ENCODE measurements at regions not wholly inside any gene's neighbourhood (a gene's known extent, or its start where the extent isn't known, plus 50 kb on each side); places are given as distances from the start of the nearest gene placed in this dataset.

DNA sequence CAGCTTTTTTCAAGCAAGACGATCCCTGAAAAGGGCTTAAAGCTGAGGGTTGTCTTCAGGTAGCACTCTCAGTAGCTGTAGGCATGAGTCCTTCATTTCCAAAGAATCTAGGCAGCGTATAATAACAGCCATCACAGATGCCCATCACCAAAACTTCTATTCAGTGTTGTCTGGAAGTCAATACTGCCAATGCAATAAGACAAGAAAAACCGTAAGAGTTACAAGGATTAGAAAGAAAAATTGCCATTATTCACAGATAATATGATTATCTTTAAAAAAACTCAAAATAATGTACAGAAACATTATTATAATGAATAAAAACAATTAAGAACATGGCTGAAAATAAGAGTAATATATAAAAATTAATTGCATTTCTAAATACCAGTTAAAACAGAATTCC lies 208.2 kb upstream of the ADRA1B start:
- TF ChIP-seq POLR2AphosphoS5 (IDR thresholded peaks at IDR 0.05; ENCODE audit: low read depth, low read length) (no peak), TAF1 (IDR thresholded peaks at IDR 0.05; ENCODE audit: borderline replicate concordance, insufficient read depth, low read length) (no peak), FOXP2 (optimal IDR thresholded peaks at IDR 0.05; ENCODE audit: borderline replicate concordance, extremely low read depth, extremely low read length, insufficient read depth) (no peak), SIN3A (IDR thresholded peaks at IDR 0.05; ENCODE audit: borderline replicate concordance, insufficient read depth, low read length) (no peak)
- TF ChIP-seq, protein P1, sequence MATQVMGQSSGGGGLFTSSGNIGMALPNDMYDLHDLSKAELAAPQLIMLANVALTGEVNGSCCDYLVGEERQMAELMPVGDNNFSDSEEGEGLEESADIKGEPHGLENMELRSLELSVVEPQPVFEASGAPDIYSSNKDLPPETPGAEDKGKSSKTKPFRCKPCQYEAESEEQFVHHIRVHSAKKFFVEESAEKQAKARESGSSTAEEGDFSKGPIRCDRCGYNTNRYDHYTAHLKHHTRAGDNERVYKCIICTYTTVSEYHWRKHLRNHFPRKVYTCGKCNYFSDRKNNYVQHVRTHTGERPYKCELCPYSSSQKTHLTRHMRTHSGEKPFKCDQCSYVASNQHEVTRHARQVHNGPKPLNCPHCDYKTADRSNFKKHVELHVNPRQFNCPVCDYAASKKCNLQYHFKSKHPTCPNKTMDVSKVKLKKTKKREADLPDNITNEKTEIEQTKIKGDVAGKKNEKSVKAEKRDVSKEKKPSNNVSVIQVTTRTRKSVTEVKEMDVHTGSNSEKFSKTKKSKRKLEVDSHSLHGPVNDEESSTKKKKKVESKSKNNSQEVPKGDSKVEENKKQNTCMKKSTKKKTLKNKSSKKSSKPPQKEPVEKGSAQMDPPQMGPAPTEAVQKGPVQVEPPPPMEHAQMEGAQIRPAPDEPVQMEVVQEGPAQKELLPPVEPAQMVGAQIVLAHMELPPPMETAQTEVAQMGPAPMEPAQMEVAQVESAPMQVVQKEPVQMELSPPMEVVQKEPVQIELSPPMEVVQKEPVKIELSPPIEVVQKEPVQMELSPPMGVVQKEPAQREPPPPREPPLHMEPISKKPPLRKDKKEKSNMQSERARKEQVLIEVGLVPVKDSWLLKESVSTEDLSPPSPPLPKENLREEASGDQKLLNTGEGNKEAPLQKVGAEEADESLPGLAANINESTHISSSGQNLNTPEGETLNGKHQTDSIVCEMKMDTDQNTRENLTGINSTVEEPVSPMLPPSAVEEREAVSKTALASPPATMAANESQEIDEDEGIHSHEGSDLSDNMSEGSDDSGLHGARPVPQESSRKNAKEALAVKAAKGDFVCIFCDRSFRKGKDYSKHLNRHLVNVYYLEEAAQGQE (IDR thresholded peaks at IDR 0.05; ENCODE audit: insufficient read depth in 1 of 2, low read depth in 2 of 2, low read length in 2 of 2) = no peak

DNA sequence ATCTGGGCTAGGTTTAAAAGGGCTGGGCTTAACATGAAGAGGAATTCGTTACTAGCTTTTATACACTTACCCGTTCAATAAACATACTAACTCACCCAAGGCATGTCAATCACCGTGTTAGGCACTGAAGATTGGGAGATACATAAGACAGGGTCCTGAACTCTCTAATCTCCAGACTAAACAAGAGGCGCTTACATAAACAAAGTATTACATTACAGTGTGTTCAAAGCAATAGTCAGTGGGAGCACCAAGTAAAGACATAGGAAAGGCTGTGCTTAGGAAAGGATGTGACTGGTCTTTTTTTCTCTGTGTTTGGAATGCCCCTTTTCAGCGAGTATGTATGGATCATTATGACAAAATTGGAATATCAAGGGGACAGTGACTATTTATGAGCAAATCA lies 203.6 kb upstream of the ADRA1B start:
- TF ChIP-seq POLR2AphosphoS5 (IDR thresholded peaks at IDR 0.05; ENCODE audit: low read depth, low read length) = no peak
- no peak for TF ChIP-seq FOXP2 (optimal IDR thresholded peaks at IDR 0.05; ENCODE audit: borderline replicate concordance, extremely low read depth, extremely low read length, insufficient read depth)
- TF ChIP-seq TAF1 (IDR thresholded peaks at IDR 0.05; ENCODE audit: borderline replicate concordance, insufficient read depth, low read length) = no peak
- TF ChIP-seq, protein P1 (IDR thresholded peaks at IDR 0.05; ENCODE audit: insufficient read depth in 1 of 2, low read depth in 2 of 2, low read length in 2 of 2) = no peak

DNA sequence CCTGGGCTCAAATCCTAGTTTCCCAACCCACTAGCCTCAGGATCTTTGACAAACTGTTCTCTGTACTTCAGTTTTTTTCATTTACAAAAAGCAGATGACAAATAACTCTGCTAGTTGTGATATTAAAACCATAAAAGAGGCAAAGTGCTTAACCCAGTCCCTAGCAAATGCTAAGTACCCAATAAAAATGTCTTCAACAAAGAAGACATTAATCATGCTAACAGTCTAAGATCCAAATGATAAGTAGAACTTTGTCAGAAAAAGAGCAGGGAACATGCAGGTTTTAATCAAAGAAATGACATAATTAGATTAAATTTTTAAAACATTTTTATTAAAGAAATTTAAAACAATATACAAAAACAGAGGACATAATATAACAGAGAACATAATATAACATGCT lies 203.0 kb upstream of the ADRA1B start:
- TF ChIP-seq SIN3A (IDR thresholded peaks at IDR 0.05; ENCODE audit: borderline replicate concordance, insufficient read depth, low read length) (no peak), POLR2AphosphoS5 (IDR thresholded peaks at IDR 0.05; ENCODE audit: low read depth, low read length) (no peak), TAF1 (IDR thresholded peaks at IDR 0.05; ENCODE audit: borderline replicate concordance, insufficient read depth, low read length) (no peak), FOXP2 (optimal IDR thresholded peaks at IDR 0.05; ENCODE audit: borderline replicate concordance, extremely low read depth, extremely low read length, insufficient read depth) (no peak)
- TF ChIP-seq, protein P1 (IDR thresholded peaks at IDR 0.05; ENCODE audit: insufficient read depth in 1 of 2, low read depth in 2 of 2, low read length in 2 of 2) = no peak

DNA sequence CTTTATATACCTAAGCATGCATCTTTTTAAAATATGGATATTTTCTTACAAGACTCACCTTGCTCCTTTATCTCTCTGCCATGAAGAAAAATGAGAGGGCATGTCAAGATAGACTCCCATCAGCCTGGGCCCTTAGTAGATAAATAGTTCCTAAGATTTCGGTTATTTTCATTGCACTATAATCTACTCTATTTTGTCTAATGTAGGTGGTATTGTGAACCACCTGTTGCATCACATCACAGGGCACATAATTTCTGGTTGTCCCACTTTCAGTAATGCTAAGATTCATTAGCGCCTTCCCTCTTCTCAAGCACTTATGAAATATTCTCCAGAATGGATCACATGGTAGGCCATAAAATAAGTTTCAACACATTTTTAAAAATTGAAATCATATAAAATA lies 202.5 kb upstream of the ADRA1B start:
- TF ChIP-seq FOXP2 (optimal IDR thresholded peaks at IDR 0.05; ENCODE audit: borderline replicate concordance, extremely low read depth, extremely low read length, insufficient read depth) = no peak
- TF ChIP-seq TAF1 (IDR thresholded peaks at IDR 0.05; ENCODE audit: borderline replicate concordance, insufficient read depth, low read length) = no peak
- TF ChIP-seq, protein P1 (IDR thresholded peaks at IDR 0.05; ENCODE audit: insufficient read depth in 1 of 2, low read depth in 2 of 2, low read length in 2 of 2) = no peak
- no peak for TF ChIP-seq SIN3A (IDR thresholded peaks at IDR 0.05; ENCODE audit: borderline replicate concordance, insufficient read depth, low read length)
- no peak for TF ChIP-seq POLR2AphosphoS5 (IDR thresholded peaks at IDR 0.05; ENCODE audit: low read depth, low read length)

DNA sequence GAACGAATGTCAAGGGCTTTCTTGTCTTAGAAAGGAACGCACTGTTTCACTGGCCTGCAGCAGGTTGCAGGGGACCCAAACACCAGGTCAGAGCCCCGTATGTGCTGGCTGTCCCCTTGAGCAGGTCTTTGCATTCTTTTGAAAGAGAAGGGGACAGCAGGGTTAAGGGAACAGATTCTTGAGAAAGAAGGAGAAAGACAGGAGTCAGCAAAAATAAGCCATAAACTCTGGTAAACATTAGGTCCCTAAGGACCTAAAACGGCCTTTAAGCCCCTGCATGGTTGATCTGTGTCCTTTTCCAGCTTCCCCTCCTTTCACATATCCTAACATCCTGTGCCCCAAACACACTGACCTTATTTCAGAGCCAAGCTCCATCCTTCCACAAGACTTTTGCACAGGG lies 190.8 kb upstream of the ADRA1B start:
- TF ChIP-seq TAF1 (IDR thresholded peaks at IDR 0.05; ENCODE audit: borderline replicate concordance, insufficient read depth, low read length) (no peak), SIN3A (IDR thresholded peaks at IDR 0.05; ENCODE audit: borderline replicate concordance, insufficient read depth, low read length) (no peak), FOXP2 (optimal IDR thresholded peaks at IDR 0.05; ENCODE audit: borderline replicate concordance, extremely low read depth, extremely low read length, insufficient read depth) (no peak), POLR2AphosphoS5 (IDR thresholded peaks at IDR 0.05; ENCODE audit: low read depth, low read length) (no peak)
- TF ChIP-seq, protein P1 (IDR thresholded peaks at IDR 0.05; ENCODE audit: insufficient read depth in 1 of 2, low read depth in 2 of 2, low read length in 2 of 2) = no peak
